K562 (cell line): ENCODE measurements at regions not wholly inside any gene's neighbourhood (a gene's known extent, or its start where the extent isn't known, plus 50 kb on each side); places are given as distances from the start of the nearest gene placed in this dataset.

Source experiments
- ATAC-seq: fragments of 200-7000 bp; cut with Tn5 transposase; 3 replicates; pipeline ENCODE4 v1.9.1; 2020; ENCODE audit warnings: moderate library complexity
- BruUV-seq: library from RNA; stranded (reverse); fragments of 400-500 nt; replicated peaks from 2 replicates; lab custom pipeline; 2021; lab: Mats Ljungman, UMichigan
- CTCF ChIA-PET: fragments of 300-600 bp; formaldehyde crosslinking; extraction: SDS; loops from one replicate; lab custom pipeline; 2021; ENCODE audit warnings: low intra/inter-chr PET ratio; lab: Yijun Ruan, JAX
- POLR2A ChIA-PET: fragments of 300-600, 350-650 bp; sonication (Branson Sonifier 250); formaldehyde crosslinking; extraction: SDS; loops from one replicate; lab custom pipeline; 2021; ENCODE audit warnings: antibody characterized with exemption, inconsistent platforms; lab: Yijun Ruan, JAX
- DNase-seq, 4 experiments: peaks; one replicate each; pipeline versions ENCODE4 v3.0.0 to v3.0.0-alpha.2; 2011 to 2018; ENCODE audit warnings: low spot score in 3 of 4, mixed read lengths in 3 of 4; ENCODE audit errors: extremely low read depth in 1 of 4
- FAIRE-seq: peaks from 2 replicates; lab custom pipeline; 2011; peaks lifted over from hg19 to GRCh38; lab: Jason Lieb, UNC
- H2AFZ ChIP-seq: 2 replicates; pipeline ENCODE4 v1.6.0; 2011; ENCODE audit warnings: low read depth, low read length, control low read depth, inconsistent platforms
- H3K27ac ChIP-seq: fragments of 200-600 bp; 3 replicates; pipeline ENCODE4 v1.8.0; 2011; ENCODE audit warnings: low read depth, mild to moderate bottlenecking, control low read depth, inconsistent platforms, low read length, moderate library complexity, mixed read lengths; ENCODE audit errors: extremely low read depth
- H3K27me3 ChIP-seq, 2 experiments: fragments of 300-600 bp in 1 of 2; 2 replicates in 1 of 2; 3 replicates in 1 of 2; pipeline versions ENCODE4 v1.6.0 to v1.8.0; 2011; ENCODE audit warnings: inconsistent platforms in 2 of 2, low read length in 2 of 2, mild to moderate bottlenecking in 1 of 2, mixed read lengths in 1 of 2, moderate library complexity in 1 of 2; ENCODE audit not compliant: control insufficient read depth in 2 of 2, insufficient read depth in 2 of 2
- H3K36me3 ChIP-seq: fragments of 300-600 bp; 3 replicates; pipeline ENCODE4 v1.8.0; 2011; ENCODE audit warnings: mild to moderate bottlenecking, low read length, inconsistent platforms; ENCODE audit not compliant: control insufficient read depth, insufficient read depth
- H3K4me1 ChIP-seq, 2 experiments: fragments of 200-600 bp in 1 of 2; replicated peaks in 1 of 2; 2 replicates in 1 of 2; 3 replicates in 1 of 2; pipeline versions ENCODE4 v1.5.1 to v1.8.0; 2011; ENCODE audit warnings: inconsistent platforms in 2 of 2, low read length in 2 of 2, mild to moderate bottlenecking in 1 of 2, mixed read lengths in 1 of 2, moderate library complexity in 1 of 2; ENCODE audit not compliant: control insufficient read depth in 2 of 2, insufficient read depth in 2 of 2
- H3K4me2 ChIP-seq: 2 replicates; pipeline ENCODE4 v1.6.1; 2011; ENCODE audit warnings: low read length, control low read depth, inconsistent platforms, mixed read lengths; ENCODE audit not compliant: insufficient read depth
- H3K4me3 ChIP-seq: fragments of 200-600 bp; sonication (generic), shearing (Covaris generic); 2 replicates; pipeline ENCODE4 v1.5.1; 2016; ENCODE audit warnings: control low read depth, inconsistent platforms
- H3K79me2 ChIP-seq: fragments of 200-600 bp; 3 replicates; pipeline ENCODE4 v1.8.0; 2011; ENCODE audit warnings: low read length, inconsistent platforms; ENCODE audit not compliant: control insufficient read depth, insufficient read depth
- H3K9ac ChIP-seq, 2 experiments: 2 replicates each; pipeline versions ENCODE4 v1.6.0 to v1.6.1; 2011; ENCODE audit warnings: low read depth in 2 of 2, low read length in 2 of 2, control low read depth in 1 of 2, inconsistent platforms in 1 of 2, mild to moderate bottlenecking in 1 of 2, mixed read lengths in 1 of 2; ENCODE audit not compliant: insufficient read depth in 1 of 2
- H3K9me1 ChIP-seq: one replicate; pipeline ENCODE4 v1.6.0; 2011; ENCODE audit warnings: inconsistent platforms, mild to moderate bottlenecking, low read length, moderate library complexity; ENCODE audit not compliant: control insufficient read depth, insufficient read depth
- H3K9me3 ChIP-seq: replicated peaks from 2 replicates; pipeline ENCODE4 v1.5.1; 2011; ENCODE audit warnings: low read depth, low read length, inconsistent platforms; ENCODE audit not compliant: control insufficient read depth, insufficient read depth
- H4K20me1 ChIP-seq: replicated peaks from 2 replicates; pipeline ENCODE4 v1.6.1; 2011; ENCODE audit warnings: low read length, inconsistent platforms, mixed read lengths; ENCODE audit not compliant: control insufficient read depth, insufficient read depth
- MED1 ChIP-seq: sonication (generic); formaldehyde crosslinking; IDR thresholded peaks from 2 replicates; pipeline ENCODE4 v1.8.1; 2023; ENCODE audit warnings: missing genetic modification reagents, borderline replicate concordance
- OTX1 ChIP-seq: fragments of 450-650 bp; formaldehyde crosslinking; IDR thresholded peaks from 2 replicates; pipeline ENCODE4 v1.4.0; 2022; ENCODE audit warnings: mild to moderate bottlenecking
- STAT6 ChIP-seq: sonication (generic); formaldehyde crosslinking; IDR thresholded peaks from 2 replicates; pipeline ENCODE4 v1.8.1; 2023; ENCODE audit warnings: mild to moderate bottlenecking, missing genetic modification reagents
- ZBTB8A ChIP-seq: fragments of 450-650 bp; IDR thresholded peaks from 2 replicates; pipeline ENCODE4 v1.6.1; 2018; ENCODE audit warnings: mild to moderate bottlenecking, moderate library complexity; ENCODE audit not compliant: partially characterized antibody
- ZNF57 ChIP-seq: fragments of 450-650 bp; formaldehyde crosslinking; IDR thresholded peaks from 2 replicates; pipeline ENCODE4 v1.4.0; 2020; ENCODE audit warnings: mild to moderate bottlenecking, moderate library complexity
- WGBS: fragments of 100-300 bp; shearing (Covaris generic); methylation state at CpG from one replicate; pipeline ENCODE4 v1.1.6; 2016; ENCODE audit warnings: low coverage, mixed read lengths; ENCODE audit not compliant: insufficient coverage; ENCODE audit errors: missing lambda C conversion rate; 5-methylcytosine and 5-hydroxymethylcytosine counted together
- in situ Hi-C: fragments of 300-500 bp; cut with MboI; formaldehyde crosslinking; loops from 4 replicates; pipeline ENCODE4 v1.15.0; 2018; ENCODE audit warnings: inconsistent platforms, mixed read lengths
- intact Hi-C: fragments of 100-400 bp; cut with micrococcal nuclease; formaldehyde crosslinking; loops from 2 replicates; pipeline ENCODE4 v1.14.2; 2022

- Histone ChIP-seq H3K9me3 (no peaks in the 10 kb centered on the region), H3K4me3 (no peak overlapping the region), H3K36me3 (no peaks in the 10 kb centered on the region), H3K9me1 (no peaks in the 10 kb centered on the region), H3K9ac (no peak overlapping the region), H2AFZ (no peak overlapping the region), H3K79me2 (no peaks in the 10 kb centered on the region), H3K27me3 (no peaks in the 10 kb centered on the region), H3K27ac (no peak overlapping the region), H4K20me1 (no peaks in the 10 kb centered on the region), H3K4me1 (peaks cover 10 to 14% of the 10 kb centered on the region in 2 experiments), H3K4me2 (no peak overlapping the region)
- WGBS, result 51% methylated on average over 5 of the region's 5 CpGs
- DNase-seq (no peak), ATAC-seq (no peak), FAIRE-seq (no peak)
- ChIA-PET POLR2A (no interaction called here), CTCF (no interaction called here)
- TF ChIP-seq ZBTB8A (no peak), ZNF57 (no peak), MED1 (CRISPR knock-in tag) (no peak), OTX1 (no peak), STAT6 (no peak)
- intact Hi-C loops, result no loop called here
- no TSS peak for BruUV-seq
- in situ Hi-C loops, result no loop called here
Observed at GRCh38 chr6:90365002-90365401, 68.4 kb upstream of the BACH2 start.
